ENCODE measurements at regions not wholly inside any gene's neighbourhood (a gene's known extent, or its start where the extent isn't known, plus 50 kb on each side); places are given as distances from the start of the nearest gene placed in this dataset.

GRCh38 chr12:18207266-18207665, 54.1 kb upstream of the PIK3C2G start:
- Histone ChIP-seq H3K27ac (no peak overlapping the region), H3K27me3 (no peaks in the 10 kb centered on the region), H3K9me3 (no peaks in the 10 kb centered on the region), H3K36me3 (no peaks in the 10 kb centered on the region), H3K4me1 (no peaks in the 10 kb centered on the region), H3K4me3 (no peak overlapping the region)
- no peak for TF ChIP-seq CTCF (IDR thresholded peaks at IDR 0.05)
- DNase-seq (ENCODE audit: low spot score in 2 of 2), result no peak
- intact Hi-C loops (cut with DNase I), result no loop called here

GRCh38 chr12:18206198-18206597, 55.1 kb upstream of the PIK3C2G start:
- no peak for DNase-seq (ENCODE audit: low spot score in 2 of 2)
- intact Hi-C loops (cut with DNase I), result no loop called here
- H3K27ac ChIP-seq, result no peak overlapping the region
- no peaks in the 10 kb centered on the region for H3K27me3 ChIP-seq
- H3K9me3 ChIP-seq, result no peaks in the 10 kb centered on the region
- no peak for TF ChIP-seq CTCF (IDR thresholded peaks at IDR 0.05)
- H3K36me3 ChIP-seq, result no peaks in the 10 kb centered on the region
- H3K4me3 ChIP-seq, result no peak overlapping the region
- H3K4me1 ChIP-seq, result no peaks in the 10 kb centered on the region

- Histone ChIP-seq H3K4me3 (no peak overlapping the region), H3K4me1 (no peaks in the 10 kb centered on the region), H3K9me3 (no peaks in the 10 kb centered on the region), H3K36me3 (no peaks in the 10 kb centered on the region), H3K27ac (no peak overlapping the region), H3K27me3 (no peaks in the 10 kb centered on the region)
- no peak for TF ChIP-seq CTCF (IDR thresholded peaks at IDR 0.05)
- no peak for DNase-seq (ENCODE audit: low spot score in 2 of 2)
- intact Hi-C loops (cut with DNase I), result no loop called here
Measured at GRCh38 chr12:18204053-18204452, 57.3 kb upstream of the PIK3C2G start.

GRCh38 chr12:18192119-18192518, 69.2 kb upstream of the PIK3C2G start:
- H3K27ac ChIP-seq, result no peak overlapping the region
- H3K4me1 ChIP-seq, result no peaks in the 10 kb centered on the region
- no peak overlapping the region for H3K4me3 ChIP-seq
- no peaks in the 10 kb centered on the region for H3K27me3 ChIP-seq
- H3K36me3 ChIP-seq, result no peaks in the 10 kb centered on the region
- no peaks in the 10 kb centered on the region for H3K9me3 ChIP-seq
- intact Hi-C loops (cut with DNase I), result no loop called here
- TF ChIP-seq CTCF (IDR thresholded peaks at IDR 0.05), result no peak
- no peak for DNase-seq (ENCODE audit: low spot score in 2 of 2)

GRCh38 chr12:18183141-18183540, 78.2 kb upstream of the PIK3C2G start:
- Histone ChIP-seq H3K27me3 (no peaks in the 10 kb centered on the region), H3K4me3 (no peak overlapping the region), H3K27ac (no peak overlapping the region), H3K4me1 (no peaks in the 10 kb centered on the region), H3K9me3 (no peaks in the 10 kb centered on the region), H3K36me3 (no peaks in the 10 kb centered on the region)
- no peak for TF ChIP-seq CTCF (IDR thresholded peaks at IDR 0.05)
- no peak for DNase-seq (ENCODE audit: low spot score in 2 of 2)
- intact Hi-C loops (cut with DNase I), result no loop called here

GRCh38 chr12:18171571-18171970, 81.6 kb upstream of the RERGL start:
- Histone ChIP-seq H3K27ac (no peak overlapping the region), H3K36me3 (no peaks in the 10 kb centered on the region), H3K27me3 (no peaks in the 10 kb centered on the region), H3K9me3 (no peaks in the 10 kb centered on the region), H3K4me3 (no peak overlapping the region), H3K4me1 (no peaks in the 10 kb centered on the region)
- TF ChIP-seq CTCF (IDR thresholded peaks at IDR 0.05), result no peak
- DNase-seq (ENCODE audit: low spot score in 2 of 2), result no peak
- intact Hi-C loops (cut with DNase I), result no loop called here
